KBM-7 (cell line): ENCODE measurements at regions not wholly inside any gene's neighbourhood (a gene's known extent, or its start where the extent isn't known, plus 50 kb on each side); places are given as distances from the start of the nearest gene placed in this dataset.
"Not testable (repeated sequence)": the region's sequence is repeated elsewhere in the genome, so short reads cannot be mapped to it uniquely, and the experiment has no call there.

Experiments used
- DNase-seq: peaks from one replicate; pipeline ENCODE4 v3.0.0-alpha.2; 2015
- in situ Hi-C: fragments of 300-500 bp; cut with MboI; formaldehyde crosslinking; loops from 2 replicates; pipeline ENCODE4 v1.14.3; 2020; ENCODE audit warnings: low sequenced_read_pairs, low pct_unique_long_range_greater_than_20kb, mixed read lengths

GRCh38 chr6:131471331-131471730, 101.7 kb upstream of the ARG1 start:
- no peak for DNase-seq
- in situ Hi-C loops = no loop called here

GRCh38 chr6:131473303-131473702, 99.7 kb upstream of the ARG1 start:
- in situ Hi-C loops = not testable (repeated sequence)

GRCh38 chr6:131476362-131476761, 96.7 kb upstream of the ARG1 start:
- no peak for DNase-seq
- in situ Hi-C loops = no loop called here

More at GRCh38 chr6:131473303-131473702, 99.7 kb upstream of the ARG1 start:
- not testable (repeated sequence) for DNase-seq

- DNase-seq = peak; percentile 29
- in situ Hi-C loops = not testable (repeated sequence)
Measured at GRCh38 chr6:131478740-131479211, 94.2 kb upstream of the ARG1 start.

- in situ Hi-C loops = no loop called here
Measured at GRCh38 chr6:131486608-131487007, 86.4 kb upstream of the ARG1 start.

GRCh38 chr6:131488780-131489179, 84.2 kb upstream of the ARG1 start:
- in situ Hi-C loops = no loop called here
- no peak for DNase-seq

More at GRCh38 chr6:131486608-131487007, 86.4 kb upstream of the ARG1 start:
- no peak for DNase-seq

GRCh38 chr6:131490441-131490840, 82.6 kb upstream of the ARG1 start:
- no peak for DNase-seq
- in situ Hi-C loops = no loop called here

- in situ Hi-C loops = no loop called here
Measured at GRCh38 chr6:131492932-131493573, 80.0 kb upstream of the ARG1 start.

GRCh38 chr6:131504387-131504786, 68.6 kb upstream of the ARG1 start:
- DNase-seq, in situ Hi-C loops: not testable (repeated sequence)

More at GRCh38 chr6:131492932-131493573, 80.0 kb upstream of the ARG1 start:
- no peak for DNase-seq

- no peak for DNase-seq
- in situ Hi-C loops = no loop called here
Measured at GRCh38 chr6:131510094-131510493, 62.9 kb upstream of the ARG1 start.

GRCh38 chr6:131510591-131510990, 62.4 kb upstream of the ARG1 start:
- DNase-seq = no peak
- in situ Hi-C loops = no loop called here

GRCh38 chr6:131519670-131520436, 53.2 kb upstream of the ARG1 start:
- in situ Hi-C loops = no loop called here
- peak; percentile 55 for DNase-seq
